GM12878 (cell line): ENCODE measurements at regions not wholly inside any gene's neighbourhood (a gene's known extent, or its start where the extent isn't known, plus 50 kb on each side); places are given as distances from the start of the nearest gene placed in this dataset.

Experiments
- ELK1 ChIP-seq: IDR thresholded peaks from 2 replicates; pipeline ENCODE4 v1.6.1; 2012; ENCODE audit warnings: low read depth, low read length, improper control_type of control experiment
- JUND ChIP-seq: IDR thresholded peaks from 2 replicates; pipeline ENCODE4 v1.6.1; 2012; ENCODE audit warnings: low read depth, mild to moderate bottlenecking, low read length, improper control_type of control experiment, moderate library complexity
- MEF2B ChIP-seq: fragments of 450-650 bp; IDR thresholded peaks from 2 replicates; pipeline ENCODE4 v1.6.1; 2018; ENCODE audit warnings: mild to moderate bottlenecking, moderate library complexity; ENCODE audit not compliant: partially characterized antibody, poor library complexity, severe bottlenecking
- SMC3 ChIP-seq: IDR thresholded peaks from 2 replicates; pipeline ENCODE4 v1.6.1; 2011; ENCODE audit warnings: low read length, improper control_type of control experiment, borderline replicate concordance
- TBL1XR1 ChIP-seq: IDR thresholded peaks from 2 replicates; pipeline ENCODE4 v1.6.1; 2012; ENCODE audit warnings: low read depth, low read length, improper control_type of control experiment
- YBX1 ChIP-seq: fragments of 450-650 bp; IDR thresholded peaks from 2 replicates; pipeline ENCODE4 v1.6.1; 2016; ENCODE audit warnings: antibody characterized with exemption
- ZNF687 ChIP-seq: fragments of 450-650 bp; IDR thresholded peaks from 2 replicates; pipeline ENCODE4 v1.6.1; 2017; ENCODE audit warnings: mild to moderate bottlenecking, moderate library complexity

GRCh38 chr6:139710556-139710955 is 336.1 kb upstream of the CITED2 start (continued):
- TF ChIP-seq ZNF687 = no peak
- TF ChIP-seq MEF2B = no peak
- TF ChIP-seq JUND = no peak
- TF ChIP-seq TBL1XR1 = no peak
- no peak for TF ChIP-seq YBX1
- no peak for TF ChIP-seq SMC3
- TF ChIP-seq ELK1 = no peak
